AG09309 (cell line): ENCODE measurements at regions not wholly inside any gene's neighbourhood (a gene's known extent, or its start where the extent isn't known, plus 50 kb on each side); places are given as distances from the start of the nearest gene placed in this dataset.

Experiments used
- DNase-seq: peaks from one replicate; pipeline ENCODE4 v3.0.0-alpha.2; 2010; ENCODE audit warnings: low read depth
- H3K4me3 ChIP-seq: 2 replicates; pipeline ENCODE4 v1.5.1; 2011; ENCODE audit warnings: mild to moderate bottlenecking, low read depth, low read length, moderate library complexity; ENCODE audit not compliant: control insufficient read depth
- CTCF ChIP-seq: IDR thresholded peaks from 2 replicates; pipeline ENCODE4 v1.5.1; 2011; ENCODE audit warnings: mild to moderate bottlenecking, low read depth, low read length, inconsistent platforms; ENCODE audit not compliant: insufficient read depth, control insufficient read depth; ENCODE audit errors: missing control alignments

- TF ChIP-seq CTCF = no peak
- peak; percentile 98 for DNase-seq
- H3K4me3 ChIP-seq = no peak overlapping the region
Measured at GRCh38 chr4:156496797-156497196, 474.8 kb downstream of the PDGFC start.

- TF ChIP-seq CTCF = no peak
- DNase-seq = no peak
- no peak overlapping the region for H3K4me3 ChIP-seq
Measured at GRCh38 chr4:156495836-156496235, 475.8 kb downstream of the PDGFC start.

- H3K4me3 ChIP-seq = no peak overlapping the region
- no peak for TF ChIP-seq CTCF
- no peak for DNase-seq
Measured at GRCh38 chr4:156495091-156495490, 476.5 kb downstream of the PDGFC start.

GRCh38 chr4:156493858-156494257 is 477.7 kb downstream of the PDGFC start:
- H3K4me3 ChIP-seq = no peak overlapping the region
- DNase-seq = no peak
- TF ChIP-seq CTCF = no peak

- no peak overlapping the region for H3K4me3 ChIP-seq
- no peak for DNase-seq
- no peak for TF ChIP-seq CTCF
Measured at GRCh38 chr4:156487107-156487506, 484.5 kb downstream of the PDGFC start.

- H3K4me3 ChIP-seq = no peak overlapping the region
- no peak for DNase-seq
- no peak for TF ChIP-seq CTCF
Measured at GRCh38 chr4:156481845-156482244, 489.8 kb downstream of the PDGFC start.

- no peak overlapping the region for H3K4me3 ChIP-seq
- TF ChIP-seq CTCF = no peak
- no peak for DNase-seq
Measured at GRCh38 chr4:156477636-156478035, 494.0 kb downstream of the PDGFC start.
